SJCRH30 (cell line): ENCODE measurements at regions not wholly inside any gene's neighbourhood (a gene's known extent, or its start where the extent isn't known, plus 50 kb on each side); places are given as distances from the start of the nearest gene placed in this dataset.

Experiments
- DNase-seq, 2 experiments: peaks; one replicate each; pipeline ENCODE4 v3.0.0-alpha.2; 2015 to 2020
- H3K27ac ChIP-seq: fragments of 250-450 bp; sonication (Bioruptor Pico); 2 replicates; pipeline ENCODE4 v1.5.1; 2020; ENCODE audit warnings: mild to moderate bottlenecking, moderate library complexity
- H3K27me3 ChIP-seq: fragments of 250-450 bp; sonication (Bioruptor Pico); 2 replicates; pipeline ENCODE4 v1.5.1; 2020; ENCODE audit warnings: mild to moderate bottlenecking, moderate library complexity
- H3K36me3 ChIP-seq: fragments of 250-450 bp; sonication (Bioruptor Pico); 2 replicates; pipeline ENCODE4 v1.5.1; 2020; ENCODE audit warnings: mild to moderate bottlenecking, moderate library complexity
- H3K4me1 ChIP-seq: fragments of 250-450 bp; sonication (Bioruptor Pico); 2 replicates; pipeline ENCODE4 v1.5.1; 2020; ENCODE audit warnings: mild to moderate bottlenecking, moderate library complexity
- H3K4me3 ChIP-seq: fragments of 250-450 bp; sonication (Bioruptor Pico); 2 replicates; pipeline ENCODE4 v1.5.1; 2020; ENCODE audit warnings: mild to moderate bottlenecking, moderate library complexity
- H3K9me3 ChIP-seq: fragments of 250-450 bp; sonication (Bioruptor Pico); replicated peaks from 2 replicates; pipeline ENCODE4 v1.5.1; 2020; ENCODE audit warnings: mild to moderate bottlenecking, moderate library complexity

DNA sequence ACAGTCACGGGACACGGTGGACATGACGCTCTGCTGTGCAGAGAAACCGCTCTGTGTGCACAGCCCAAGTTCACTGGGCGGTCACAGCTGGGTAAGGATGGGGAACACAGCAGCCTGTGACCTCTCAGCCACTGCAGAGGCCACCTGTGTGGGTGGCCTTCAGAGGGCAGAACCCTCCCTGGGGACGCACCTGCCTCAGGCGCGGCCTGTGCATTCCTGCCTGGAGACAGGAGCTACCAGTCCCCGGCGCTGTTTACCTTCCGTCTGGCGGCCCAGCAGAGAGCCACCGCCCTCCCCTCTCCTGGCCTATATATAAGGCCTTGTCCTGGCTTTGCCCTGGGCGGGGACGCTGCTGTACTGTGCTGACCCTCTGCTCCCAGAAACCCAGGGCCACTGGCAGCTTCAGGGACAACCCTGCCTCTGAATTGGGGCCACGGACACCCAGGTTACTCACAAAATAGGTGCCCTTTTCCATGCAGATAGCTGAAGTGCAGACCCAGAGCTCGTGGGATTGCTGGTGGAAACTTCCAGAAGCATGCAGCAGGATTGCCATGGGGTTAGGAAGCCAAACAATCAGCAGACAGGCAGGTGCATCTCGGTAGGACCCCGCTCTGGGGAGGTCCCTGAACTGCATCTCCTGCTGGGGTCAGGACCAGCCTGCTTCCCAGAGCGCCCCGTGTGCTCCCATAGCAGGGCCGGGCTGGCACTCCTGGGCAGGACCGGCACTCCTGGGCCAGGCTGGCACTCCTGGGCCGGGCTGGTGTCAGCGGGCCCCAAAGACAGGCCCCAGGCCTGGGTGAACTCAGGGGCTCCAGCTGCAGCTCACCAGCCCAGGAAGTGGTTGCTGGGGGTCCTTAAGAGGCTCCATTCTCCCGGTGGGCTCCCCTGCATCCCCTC is 83.6 kb downstream of the SIK1 start:
- no peaks in the 10 kb centered on the region for H3K27me3 ChIP-seq
- DNase-seq: peak; percentile 33 to 52
- H3K27ac ChIP-seq: no peak overlapping the region
- no peaks in the 10 kb centered on the region for H3K9me3 ChIP-seq
- no peaks in the 10 kb centered on the region for H3K36me3 ChIP-seq
- peaks cover 39% of the 10 kb centered on the region for H3K4me1 ChIP-seq
- no peak overlapping the region for H3K4me3 ChIP-seq

DNA sequence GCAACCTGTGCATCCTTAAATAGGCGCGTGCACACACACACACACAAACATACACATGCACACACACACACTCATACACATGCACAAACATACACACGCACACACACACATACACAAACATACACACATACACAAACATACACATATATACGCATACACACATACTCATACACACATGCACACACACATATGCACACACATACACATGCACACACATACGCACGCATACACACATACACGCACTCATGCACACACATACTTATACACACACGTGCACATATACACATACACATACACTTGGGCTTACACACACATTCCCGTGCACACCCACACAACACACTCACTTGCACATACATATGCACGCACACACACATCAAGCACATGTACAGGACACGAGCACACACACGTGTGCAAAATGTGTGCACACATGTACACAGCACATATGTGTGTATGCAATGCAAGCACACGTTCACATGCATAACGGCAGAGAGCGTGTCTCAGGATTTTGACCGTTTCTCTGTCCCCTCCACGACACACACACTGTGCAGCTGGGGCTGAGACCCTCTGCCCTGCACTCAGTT is 84.5 kb downstream of the SIK1 start:
- DNase-seq: no peak
- H3K36me3 ChIP-seq: no peaks in the 10 kb centered on the region
- peak overlapping the region; percentile 91; the same call in 1 of the 2 replicates for H3K27ac ChIP-seq
- H3K9me3 ChIP-seq: no peaks in the 10 kb centered on the region
- no peaks in the 10 kb centered on the region for H3K27me3 ChIP-seq
- peaks cover 34% of the 10 kb centered on the region for H3K4me1 ChIP-seq
- H3K4me3 ChIP-seq: no peak overlapping the region

DNA sequence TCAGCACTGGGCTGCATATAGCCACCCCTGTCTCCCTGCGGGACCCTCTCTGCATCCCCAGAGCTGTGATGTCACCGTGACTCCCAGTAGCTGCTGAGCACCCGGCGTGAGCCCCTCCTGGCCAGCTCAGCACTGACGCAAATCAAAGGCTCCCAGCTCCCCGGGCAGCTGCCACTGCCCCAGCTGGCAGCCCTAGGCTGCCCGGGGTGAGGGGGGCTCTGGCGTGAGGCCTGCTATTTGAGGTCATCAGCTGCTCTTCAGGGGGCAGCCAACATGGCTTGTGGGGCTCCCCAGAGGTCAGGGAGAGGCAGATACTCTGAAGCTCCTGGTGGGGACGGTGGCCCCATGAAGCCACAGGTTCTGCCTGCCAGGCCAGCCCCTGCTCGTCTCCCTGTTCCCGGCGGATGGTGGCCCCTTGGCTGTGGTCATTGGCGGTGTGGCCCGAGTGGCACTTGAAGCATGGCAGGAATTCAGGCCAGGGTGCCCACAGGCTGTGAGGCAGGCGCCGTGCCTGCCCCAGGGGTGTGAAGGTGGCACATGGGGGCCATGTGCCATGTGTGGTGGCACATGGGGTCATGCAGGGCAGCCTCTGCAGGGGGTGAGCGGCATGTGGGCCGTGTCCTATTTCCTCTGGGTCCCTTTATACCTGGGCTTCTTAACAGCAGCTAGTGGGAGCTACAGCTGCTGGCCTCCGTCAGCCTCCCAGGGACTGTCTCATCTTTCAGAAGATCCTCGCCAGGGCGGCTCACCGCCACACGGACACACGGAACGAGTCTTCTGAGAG is 85.4 kb downstream of the SIK1 start:
- peak; percentile 91 to 93 for DNase-seq
- H3K36me3 ChIP-seq: no peaks in the 10 kb centered on the region
- no peaks in the 10 kb centered on the region for H3K27me3 ChIP-seq
- peak overlapping the region; percentile 4 for H3K4me3 ChIP-seq
- H3K27ac ChIP-seq: peak overlapping the region; percentile 91
- peaks cover 34% of the 10 kb centered on the region for H3K4me1 ChIP-seq
- no peaks in the 10 kb centered on the region for H3K9me3 ChIP-seq

DNA sequence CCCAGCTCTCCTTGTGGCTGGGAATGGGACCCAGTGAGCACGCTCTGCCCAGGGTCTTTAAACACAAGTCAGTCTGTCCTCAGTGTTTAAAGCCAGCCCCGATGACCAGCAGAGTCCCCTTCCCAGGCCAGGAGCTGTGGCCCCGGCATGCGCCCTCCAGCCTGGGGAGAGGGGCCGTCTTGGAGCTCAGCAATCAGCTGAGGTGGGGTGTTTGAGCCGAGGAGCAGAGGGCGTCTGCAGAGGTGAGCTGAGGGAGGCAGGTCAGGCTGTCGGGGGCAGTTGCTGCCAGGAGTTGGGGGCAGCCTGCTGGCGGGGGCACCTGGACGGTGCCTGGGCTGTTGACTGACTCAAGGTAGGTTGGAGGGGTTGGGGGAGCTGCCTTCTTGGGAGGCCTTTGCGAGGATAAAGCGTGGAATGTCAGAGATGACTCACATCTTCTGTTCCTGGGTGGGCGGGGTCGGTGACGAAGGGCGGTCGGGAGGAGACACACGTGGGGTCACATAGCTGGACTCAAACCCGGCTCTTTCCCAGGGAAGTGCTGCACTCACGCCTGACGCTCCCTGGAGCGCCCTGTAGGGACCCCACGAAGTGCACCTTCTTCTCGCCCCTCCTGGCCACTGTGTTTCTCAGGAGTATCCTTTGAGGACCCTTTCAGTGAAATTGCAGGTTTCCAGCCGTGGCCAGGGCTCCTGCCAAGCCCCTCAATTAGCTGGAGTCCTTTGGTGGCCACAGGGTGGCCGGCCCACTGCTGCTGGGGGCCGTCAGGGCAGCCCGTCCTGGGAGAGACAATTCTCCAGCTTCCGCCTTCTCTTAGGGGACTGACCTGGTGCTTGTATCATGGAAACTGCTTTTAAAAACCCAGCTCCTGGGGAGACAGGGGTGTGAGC is 86.2 kb downstream of the SIK1 start:
- DNase-seq: peak; percentile 82 to 90
- no peaks in the 10 kb centered on the region for H3K36me3 ChIP-seq
- H3K4me3 ChIP-seq: peak overlapping the region; percentile 4
- H3K9me3 ChIP-seq: no peaks in the 10 kb centered on the region
- peaks cover 34% of the 10 kb centered on the region for H3K4me1 ChIP-seq
- peak overlapping the region; percentile 91 for H3K27ac ChIP-seq
- no peaks in the 10 kb centered on the region for H3K27me3 ChIP-seq

DNA sequence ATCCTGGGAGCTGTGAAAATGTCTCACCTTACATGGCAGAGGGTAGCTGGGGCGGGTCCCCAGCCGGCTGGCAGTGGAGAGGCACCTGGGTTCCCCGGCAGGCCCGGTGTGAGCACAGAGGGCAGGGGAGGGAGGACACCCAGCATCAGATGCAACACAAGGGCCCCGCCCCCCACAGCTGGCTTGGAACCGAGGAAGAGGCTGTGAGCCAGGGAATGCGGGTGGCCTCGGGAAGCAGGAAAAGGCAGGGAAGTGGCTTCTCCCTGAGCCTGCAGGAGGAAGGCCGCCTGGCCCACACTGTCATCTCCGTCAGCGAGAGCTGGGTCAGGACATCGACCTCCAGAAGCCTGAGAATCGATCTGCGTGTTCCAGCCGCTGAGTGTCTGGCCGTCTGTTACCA is 87.3 kb downstream of the SIK1 start:
- Histone ChIP-seq H3K27ac (no peak overlapping the region), H3K36me3 (no peaks in the 10 kb centered on the region), H3K9me3 (no peaks in the 10 kb centered on the region), H3K27me3 (no peaks in the 10 kb centered on the region), H3K4me3 (no peak overlapping the region), H3K4me1 (peaks cover 34% of the 10 kb centered on the region)
- no peak for DNase-seq

DNA sequence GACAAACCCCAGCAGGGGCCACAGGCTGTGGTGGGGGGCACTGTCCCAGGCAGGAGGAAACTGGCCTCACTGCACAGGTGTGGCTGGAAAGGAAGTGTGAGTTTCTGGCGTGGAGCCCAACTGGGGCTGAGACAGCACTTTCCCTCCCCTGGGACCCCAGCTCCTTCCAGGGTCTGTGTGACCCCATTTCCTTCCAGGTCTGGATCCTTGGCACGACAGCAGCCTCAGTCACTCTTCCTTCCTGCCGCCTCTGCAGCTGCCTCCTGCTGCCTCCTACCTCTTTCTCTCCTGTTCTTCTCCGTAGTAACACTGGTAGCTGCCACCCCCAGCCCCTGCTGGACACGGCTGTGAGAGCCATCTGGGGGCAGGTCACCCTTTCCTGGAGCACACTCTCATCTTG is 88.0 kb downstream of the SIK1 start:
- Histone ChIP-seq H3K9me3 (no peaks in the 10 kb centered on the region), H3K27me3 (no peaks in the 10 kb centered on the region), H3K4me3 (no peak overlapping the region), H3K27ac (no peak overlapping the region), H3K4me1 (peaks cover 40% of the 10 kb centered on the region), H3K36me3 (no peaks in the 10 kb centered on the region)
- DNase-seq: no peak

DNA sequence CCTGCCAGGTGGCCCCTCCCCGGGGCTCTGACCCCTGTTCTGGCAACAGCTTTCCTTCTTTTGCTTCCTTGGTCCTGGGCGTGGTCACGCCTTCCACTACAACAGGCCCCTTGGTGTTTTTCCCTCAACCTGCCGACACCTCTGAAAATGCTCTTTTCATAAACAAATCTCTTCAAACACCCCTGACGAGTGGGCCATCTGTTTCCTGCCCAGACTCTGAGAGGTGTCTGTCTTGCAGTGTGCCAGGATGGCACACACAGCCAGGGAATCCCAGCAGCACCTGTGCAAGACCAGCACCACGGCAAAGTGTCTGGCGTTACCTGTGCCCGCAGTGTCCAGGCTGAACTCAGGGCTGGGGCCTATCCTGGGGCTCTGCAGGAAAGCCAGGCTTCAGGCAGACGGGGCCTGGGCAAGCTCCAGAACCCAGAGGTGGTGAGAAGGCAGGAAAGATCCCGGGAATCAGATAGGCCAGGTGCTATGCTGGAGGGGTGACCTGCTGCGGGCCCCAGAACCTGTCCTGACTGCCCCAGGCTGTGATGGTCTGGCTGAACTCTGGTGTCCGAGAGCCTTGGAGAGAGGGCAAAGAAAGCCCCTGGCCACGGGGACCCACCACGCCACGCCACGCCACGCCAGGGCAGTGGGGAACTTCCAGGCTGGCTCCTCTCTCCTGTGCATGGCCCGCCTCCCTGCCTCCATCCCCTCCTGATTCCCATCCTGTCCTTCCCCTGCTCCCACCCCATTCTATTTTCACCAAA is 88.9 kb downstream of the SIK1 start:
- Histone ChIP-seq H3K36me3 (no peaks in the 10 kb centered on the region), H3K9me3 (no peaks in the 10 kb centered on the region), H3K27ac (no peak overlapping the region), H3K4me3 (no peak overlapping the region), H3K4me1 (peaks cover 49% of the 10 kb centered on the region), H3K27me3 (no peaks in the 10 kb centered on the region)
- no peak for DNase-seq

DNA sequence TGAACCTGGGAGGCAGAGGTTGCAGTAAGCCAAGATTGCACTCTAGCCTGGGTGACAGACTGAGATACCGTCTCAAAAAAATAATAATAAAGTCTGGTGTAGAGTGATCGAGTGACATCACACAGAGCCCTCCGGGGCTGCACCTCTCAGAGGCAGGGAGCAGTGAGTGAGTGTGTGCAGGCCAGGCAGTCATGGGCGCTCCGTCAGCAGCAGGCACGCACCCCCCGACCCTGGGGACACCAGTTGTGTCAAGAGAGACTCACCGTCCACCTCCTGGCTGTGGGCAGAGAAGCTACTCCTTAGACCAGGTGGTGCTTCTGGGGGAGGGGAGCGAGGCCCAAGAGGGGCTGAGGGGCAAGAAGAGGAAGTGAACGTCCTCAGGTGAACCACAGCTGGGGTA is 91.8 kb downstream of the SIK1 start:
- H3K4me1 ChIP-seq: peaks cover 34% of the 10 kb centered on the region
- no peak overlapping the region for H3K4me3 ChIP-seq
- H3K9me3 ChIP-seq: no peaks in the 10 kb centered on the region
- H3K36me3 ChIP-seq: no peaks in the 10 kb centered on the region
- no peak for DNase-seq
- no peaks in the 10 kb centered on the region for H3K27me3 ChIP-seq
- H3K27ac ChIP-seq: no peak overlapping the region

DNA sequence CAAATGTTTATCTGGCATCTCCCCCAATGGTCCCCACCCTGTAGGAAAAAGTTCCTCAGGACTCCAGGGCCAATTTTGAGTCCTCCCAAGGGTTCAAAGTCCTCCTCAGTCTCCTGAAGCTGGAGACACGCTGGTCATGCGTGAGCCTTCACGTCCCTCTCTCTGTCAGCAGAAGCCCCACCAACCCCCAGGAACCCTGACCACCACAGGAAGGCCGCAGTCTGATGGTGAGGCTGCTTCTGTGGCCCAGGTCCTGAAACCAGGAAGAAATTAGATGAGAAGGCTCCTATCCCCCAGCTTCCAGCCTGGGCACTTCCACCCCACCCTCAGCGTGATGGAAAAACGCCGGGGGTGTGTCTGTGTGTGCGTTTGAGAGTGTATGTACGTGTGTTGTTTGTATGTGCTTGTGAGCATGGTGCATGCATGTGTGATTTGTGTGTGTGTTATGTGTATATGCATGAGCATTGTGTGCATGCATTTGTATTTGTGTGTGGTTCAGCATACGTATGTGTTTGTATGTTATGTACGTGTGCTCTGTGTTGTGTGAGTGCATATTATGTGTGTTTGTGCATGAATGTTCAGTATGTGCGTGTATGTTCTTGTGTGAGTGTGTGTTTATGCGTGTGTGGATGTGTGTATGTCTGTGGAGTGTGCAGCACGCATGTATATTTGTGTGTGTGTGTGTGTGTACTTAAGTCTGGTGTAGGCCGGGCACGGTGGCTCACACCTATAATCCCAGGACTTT is 92.5 kb downstream of the SIK1 start:
- DNase-seq: no peak
- H3K4me1 ChIP-seq: peaks cover 30% of the 10 kb centered on the region
- H3K4me3 ChIP-seq: no peak overlapping the region; the same call in 1 of the 2 replicates
- peak overlapping the region; percentile 66; the same call in 1 of the 2 replicates for H3K27ac ChIP-seq
- H3K27me3 ChIP-seq: no peaks in the 10 kb centered on the region
- no peaks in the 10 kb centered on the region for H3K9me3 ChIP-seq
- H3K36me3 ChIP-seq: no peaks in the 10 kb centered on the region

DNA sequence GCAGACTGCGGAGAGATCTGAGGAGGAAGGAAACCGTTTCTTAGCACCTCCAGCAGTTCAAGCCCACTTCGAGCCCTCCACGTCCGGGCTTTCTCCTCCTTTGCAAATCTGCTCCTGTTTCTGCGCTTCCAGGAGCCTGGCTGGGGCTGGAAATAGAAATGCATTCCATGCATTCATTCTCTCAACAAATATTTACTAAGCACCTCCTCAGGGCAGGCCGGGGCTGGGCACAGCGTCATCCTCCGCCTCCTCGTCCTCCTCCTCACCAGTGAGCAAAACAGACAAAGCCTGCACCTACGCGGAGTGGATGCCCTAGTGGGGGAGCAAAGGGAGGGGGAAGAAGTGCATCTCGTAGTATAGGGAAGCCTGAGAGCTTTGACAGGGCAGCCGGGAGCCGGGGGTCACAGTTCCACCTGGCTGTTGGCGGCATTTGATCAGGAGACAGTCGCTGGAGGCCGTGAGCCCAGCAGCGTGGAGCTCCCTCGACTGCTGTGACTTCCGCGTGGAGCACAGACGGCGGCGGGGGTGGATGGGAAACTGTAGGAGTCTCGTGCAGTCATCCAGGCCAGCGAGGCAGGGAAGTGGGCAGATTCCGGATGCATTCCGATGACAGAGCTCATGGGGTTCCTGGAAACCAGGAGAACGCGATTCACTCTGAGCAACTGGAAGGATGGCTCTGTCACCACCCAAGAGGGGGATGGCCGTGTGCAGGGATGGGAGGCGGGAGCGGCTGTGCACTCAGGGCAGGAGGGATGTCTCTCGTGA is 93.5 kb downstream of the SIK1 start:
- peak overlapping the region; percentile 66 for H3K27ac ChIP-seq
- peak overlapping the region; percentile 43 for H3K4me3 ChIP-seq
- peak; percentile 60 to 67 for DNase-seq
- no peaks in the 10 kb centered on the region for H3K27me3 ChIP-seq
- H3K36me3 ChIP-seq: no peaks in the 10 kb centered on the region
- H3K4me1 ChIP-seq: peaks cover 30% of the 10 kb centered on the region
- H3K9me3 ChIP-seq: no peaks in the 10 kb centered on the region

DNA sequence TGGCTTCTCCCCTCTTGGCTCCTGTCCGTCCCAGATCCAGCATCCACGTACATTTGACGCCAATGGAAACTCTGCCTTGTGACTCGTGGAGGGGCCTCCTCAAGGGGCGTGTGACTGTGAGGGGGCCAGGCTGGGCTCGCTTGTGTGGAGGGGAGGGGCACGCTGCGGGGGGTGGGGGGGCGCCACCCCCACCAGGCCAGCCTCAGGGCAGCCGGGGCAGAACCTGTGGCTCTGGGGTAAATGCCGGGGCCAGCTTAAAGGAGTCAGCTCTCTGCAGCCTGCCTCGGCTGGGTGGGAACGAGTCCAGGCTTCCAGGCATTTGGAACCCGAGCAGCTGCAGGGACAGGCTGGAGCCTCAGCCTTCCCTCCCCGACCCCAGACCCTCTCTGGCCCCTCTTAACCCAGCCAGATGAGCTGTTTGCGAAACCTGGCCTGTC is 94.1 kb downstream of the SIK1 start:
- peak overlapping the region; percentile 43 for H3K4me3 ChIP-seq
- no peaks in the 10 kb centered on the region for H3K9me3 ChIP-seq
- DNase-seq: peak in 1 of 2 experiments; percentile 68
- peaks cover 30% of the 10 kb centered on the region for H3K4me1 ChIP-seq
- no peaks in the 10 kb centered on the region for H3K36me3 ChIP-seq
- peak overlapping the region; percentile 66 for H3K27ac ChIP-seq
- H3K27me3 ChIP-seq: no peaks in the 10 kb centered on the region

DNA sequence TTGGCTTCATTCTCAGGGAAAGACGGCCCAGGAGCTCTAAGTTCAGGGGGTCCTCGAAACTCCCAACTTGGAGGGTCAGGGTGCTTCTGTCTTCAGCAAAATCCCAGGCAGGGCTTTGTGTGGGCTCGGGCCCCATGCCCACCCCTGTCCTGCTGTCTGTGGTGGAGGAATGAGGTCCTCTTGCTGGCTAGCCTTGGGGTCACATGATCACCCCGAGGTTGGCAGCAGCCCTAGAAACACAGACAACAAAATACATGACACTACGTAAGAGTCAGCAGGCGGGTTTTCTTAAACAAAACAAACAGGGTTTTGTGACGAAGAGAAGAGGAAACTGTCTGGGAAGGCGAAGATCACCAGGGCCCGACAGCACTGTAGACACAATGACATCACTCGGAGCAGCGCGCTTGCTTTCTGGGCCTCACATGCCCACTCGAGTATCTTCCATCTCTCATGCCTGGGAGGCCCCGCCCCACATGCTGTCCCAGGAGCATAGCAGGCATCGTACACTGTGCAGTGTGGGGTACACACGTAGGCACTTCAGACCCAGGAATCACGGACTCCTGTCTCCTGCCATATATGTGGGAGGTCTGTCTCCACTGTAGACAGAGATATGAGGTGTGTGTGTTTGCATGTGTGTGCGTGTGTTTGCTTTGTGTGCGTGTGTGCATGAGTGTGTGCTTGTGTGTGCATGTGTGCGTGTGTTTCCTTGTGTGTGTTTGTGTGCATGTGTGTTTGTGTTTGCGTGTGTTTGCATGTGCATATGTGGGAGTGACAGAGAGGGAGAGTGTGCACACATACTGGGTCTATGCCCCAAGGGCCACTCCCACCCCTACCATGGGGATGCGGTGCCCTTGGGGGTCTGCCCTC is 94.7 kb downstream of the SIK1 start:
- Histone ChIP-seq H3K27me3 (no peaks in the 10 kb centered on the region), H3K36me3 (no peaks in the 10 kb centered on the region), H3K4me3 (peak overlapping the region; percentile 43; the same call in 1 of the 2 replicates), H3K4me1 (peaks cover 30% of the 10 kb centered on the region), H3K27ac (peak overlapping the region; percentile 66; the same call in 1 of the 2 replicates), H3K9me3 (no peaks in the 10 kb centered on the region)
- DNase-seq: peak; percentile 57 to 58
